ENCODE measurements at regions not wholly inside any gene's neighbourhood (a gene's known extent, or its start where the extent isn't known, plus 50 kb on each side); places are given as distances from the start of the nearest gene placed in this dataset.
"Not testable (repeated sequence)": the region's sequence is repeated elsewhere in the genome, so short reads cannot be mapped to it uniquely, and the experiment has no call there.

- no peak for DNase-seq
These were observed 495.0 kb upstream of the NRSN1 start for GRCh38 chr6:23630726-23631635.

- no peak for DNase-seq
These were observed 492.0 kb upstream of the NRSN1 start for GRCh38 chr6:23633996-23634395.

GRCh38 chr6:23635150-23635549 is 490.9 kb upstream of the NRSN1 start:
- no peak for DNase-seq

GRCh38 chr6:23637296-23637695 is 488.7 kb upstream of the NRSN1 start:
- no peak for DNase-seq

GRCh38 chr6:23642849-23643248 is 483.2 kb upstream of the NRSN1 start:
- DNase-seq, result no peak

GRCh38 chr6:23647045-23647444 is 479.0 kb upstream of the NRSN1 start:
- DNase-seq, result no peak

- no peak for DNase-seq
These were observed 475.3 kb upstream of the NRSN1 start for GRCh38 chr6:23650676-23651075.

GRCh38 chr6:23654745-23655144 is 471.3 kb upstream of the NRSN1 start:
- DNase-seq, result no peak

GRCh38 chr6:23655525-23655924 is 470.5 kb upstream of the NRSN1 start:
- no peak for DNase-seq

GRCh38 chr6:23656255-23657194 is 469.5 kb upstream of the NRSN1 start:
- DNase-seq, result no peak

GRCh38 chr6:23659125-23659524 is 466.9 kb upstream of the NRSN1 start:
- no peak for DNase-seq

GRCh38 chr6:23661549-23661948 is 464.5 kb upstream of the NRSN1 start:
- no peak for DNase-seq

- DNase-seq, result no peak
These were observed 462.9 kb upstream of the NRSN1 start for GRCh38 chr6:23663096-23663495.

- DNase-seq, result no peak
These were observed 462.4 kb upstream of the NRSN1 start for GRCh38 chr6:23663652-23664051.

GRCh38 chr6:23665911-23666310 is 460.1 kb upstream of the NRSN1 start:
- not testable (repeated sequence) for DNase-seq

- no peak for DNase-seq
These were observed 453.3 kb upstream of the NRSN1 start for GRCh38 chr6:23672737-23673136.

- DNase-seq, result no peak
These were observed 447.4 kb upstream of the NRSN1 start for GRCh38 chr6:23678626-23679025.

GRCh38 chr6:23681743-23682142 is 444.3 kb upstream of the NRSN1 start:
- no peak for DNase-seq

GRCh38 chr6:23688650-23689049 is 437.4 kb upstream of the NRSN1 start:
- no peak for DNase-seq

- no peak for DNase-seq
These were observed 435.5 kb upstream of the NRSN1 start for GRCh38 chr6:23690453-23691049.

- no peak for DNase-seq
These were observed 433.8 kb upstream of the NRSN1 start for GRCh38 chr6:23692184-23692583.

- no peak for DNase-seq
These were observed 429.0 kb upstream of the NRSN1 start for GRCh38 chr6:23696992-23697391.

- no peak for DNase-seq
These were observed 421.4 kb upstream of the NRSN1 start for GRCh38 chr6:23704479-23705052.

All from activated CD4-positive, alpha-beta T cell treated with anti-CD3 and anti-CD28 coated beads, Interleukin-2, amount 50 U/mL, for 1 hour (primary cell).